ENCODE measurements at regions not wholly inside any gene's neighbourhood (a gene's known extent, or its start where the extent isn't known, plus 50 kb on each side); places are given as distances from the start of the nearest gene placed in this dataset.

- no peak for TF ChIP-seq CTCF (conservative IDR thresholded peaks at IDR 0.05)
- TF ChIP-seq ZFX (IDR thresholded peaks at IDR 0.05): no peak
- H3K27ac ChIP-seq: no peak overlapping the region
These were observed 119.3 kb upstream of the PKDCC start for GRCh38 chr2:41928526-41928925.

GRCh38 chr2:41930807-41931566, 116.8 kb upstream of the PKDCC start:
- no peak for TF ChIP-seq ZFX (IDR thresholded peaks at IDR 0.05)
- TF ChIP-seq CTCF (conservative IDR thresholded peaks at IDR 0.05): no peak
- no peak overlapping the region for H3K27ac ChIP-seq

GRCh38 chr2:41932241-41933045, 115.4 kb upstream of the PKDCC start:
- TF ChIP-seq CTCF (conservative IDR thresholded peaks at IDR 0.05) (no peak), ZFX (IDR thresholded peaks at IDR 0.05) (no peak)
- no peak overlapping the region for H3K27ac ChIP-seq

GRCh38 chr2:41933046-41933420, 114.8 kb upstream of the PKDCC start:
- H3K27ac ChIP-seq: no peak overlapping the region
- no peak for TF ChIP-seq ZFX (IDR thresholded peaks at IDR 0.05)
- no peak for TF ChIP-seq CTCF (conservative IDR thresholded peaks at IDR 0.05)

- no peak for TF ChIP-seq CTCF (conservative IDR thresholded peaks at IDR 0.05)
- TF ChIP-seq ZFX (IDR thresholded peaks at IDR 0.05): no peak
- H3K27ac ChIP-seq: no peak overlapping the region
These were observed 114.1 kb upstream of the PKDCC start for GRCh38 chr2:41933585-41934320.

- H3K27ac ChIP-seq: no peak overlapping the region
- TF ChIP-seq ZFX (IDR thresholded peaks at IDR 0.05): no peak
- TF ChIP-seq CTCF (conservative IDR thresholded peaks at IDR 0.05): no peak
These were observed 113.4 kb upstream of the PKDCC start for GRCh38 chr2:41934329-41934958.
